GM19025 (cell line): ENCODE measurements at regions not wholly inside any gene's neighbourhood (a gene's known extent, or its start where the extent isn't known, plus 50 kb on each side); places are given as distances from the start of the nearest gene placed in this dataset.

ENCODE experiments used
- ATAC-seq: cut with Tn5 transposase; IDR thresholded peaks from one replicate; pipeline ENCODE4 v1.9.1; 2021; ENCODE audit warnings: mild to moderate bottlenecking, low read depth, moderate library complexity; ENCODE audit not compliant: unreplicated experiment

DNA sequence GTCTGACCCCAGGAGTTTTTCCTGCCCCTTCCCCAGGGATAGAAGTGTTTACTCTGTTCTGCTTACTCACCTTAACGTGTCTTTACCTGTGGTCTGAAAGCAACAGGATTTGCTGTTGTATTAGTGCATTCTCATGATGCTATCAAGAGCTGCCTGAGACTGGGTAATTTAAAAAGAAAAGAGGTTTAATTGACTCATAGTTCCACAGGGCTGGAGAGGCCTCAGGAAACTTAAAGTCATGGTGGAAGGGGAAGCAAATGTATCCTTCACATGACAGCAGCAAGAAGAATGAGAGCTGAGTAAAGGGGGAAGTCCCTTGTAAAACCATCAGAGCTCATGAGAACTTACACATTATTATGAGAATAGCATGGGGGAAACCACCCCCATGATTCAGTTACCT is 240.4 kb downstream of the SNAPC1 start:
- no peak for ATAC-seq

- no peak for ATAC-seq
Observed at GRCh38 chr14:62003701-62004100, 241.5 kb downstream of the SNAPC1 start.

GRCh38 chr14:62006116-62006731 is 244.0 kb downstream of the SNAPC1 start:
- ATAC-seq = no peak

- no peak for ATAC-seq
Observed at GRCh38 chr14:62015243-62015642, 253.0 kb downstream of the SNAPC1 start.

GRCh38 chr14:62015945-62016344 is 253.7 kb downstream of the SNAPC1 start:
- ATAC-seq = no peak

DNA sequence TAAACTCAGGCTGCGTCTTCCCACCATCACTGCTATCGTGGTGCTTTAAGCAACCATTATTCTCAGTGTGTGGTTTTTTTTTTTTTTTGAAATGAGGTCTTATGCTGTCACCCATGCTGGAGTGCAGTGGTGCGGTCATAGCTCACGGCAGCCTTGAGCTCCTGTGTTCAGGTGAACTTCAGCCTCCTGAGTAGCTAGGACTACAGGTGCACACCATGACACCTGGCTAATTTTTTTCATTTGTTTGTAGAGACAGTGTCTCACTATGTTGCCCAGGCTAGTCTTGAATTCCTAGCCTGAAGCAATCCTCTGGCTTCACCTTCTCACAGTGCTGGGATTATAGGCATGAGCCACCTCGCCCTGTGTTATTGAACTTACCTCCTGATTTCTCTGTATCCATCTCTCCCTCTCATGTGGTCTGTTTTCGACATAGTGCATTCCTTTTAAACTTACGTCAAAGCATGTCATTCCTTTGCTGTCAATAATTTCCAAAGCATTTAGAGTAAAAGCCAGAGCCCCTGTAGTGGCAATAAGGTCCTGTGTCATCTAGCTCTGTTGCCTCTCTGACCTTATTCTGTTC is 255.5 kb downstream of the SNAPC1 start:
- no peak for ATAC-seq

GRCh38 chr14:62018606-62019005 is 256.4 kb downstream of the SNAPC1 start:
- ATAC-seq = no peak

GRCh38 chr14:62027958-62028357 is 265.7 kb downstream of the SNAPC1 start:
- ATAC-seq = no peak

DNA sequence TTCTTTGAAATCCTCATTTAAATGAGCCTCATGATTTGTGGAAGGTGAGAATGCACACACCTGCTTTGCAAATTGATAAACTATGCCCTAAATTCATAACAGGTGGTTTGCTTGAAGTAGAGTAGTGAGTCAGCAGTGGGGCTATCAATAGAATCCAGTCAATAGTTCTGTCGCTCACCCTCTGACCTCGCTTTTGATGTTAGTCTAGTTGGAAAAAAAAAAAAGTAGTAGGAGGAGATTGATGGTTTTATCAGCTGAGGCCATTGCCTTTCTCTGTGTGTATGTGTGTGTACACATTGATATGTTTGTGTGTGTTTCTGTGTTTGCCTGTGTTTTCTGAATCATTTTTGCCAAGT is 267.3 kb downstream of the SNAPC1 start:
- no peak for ATAC-seq

DNA sequence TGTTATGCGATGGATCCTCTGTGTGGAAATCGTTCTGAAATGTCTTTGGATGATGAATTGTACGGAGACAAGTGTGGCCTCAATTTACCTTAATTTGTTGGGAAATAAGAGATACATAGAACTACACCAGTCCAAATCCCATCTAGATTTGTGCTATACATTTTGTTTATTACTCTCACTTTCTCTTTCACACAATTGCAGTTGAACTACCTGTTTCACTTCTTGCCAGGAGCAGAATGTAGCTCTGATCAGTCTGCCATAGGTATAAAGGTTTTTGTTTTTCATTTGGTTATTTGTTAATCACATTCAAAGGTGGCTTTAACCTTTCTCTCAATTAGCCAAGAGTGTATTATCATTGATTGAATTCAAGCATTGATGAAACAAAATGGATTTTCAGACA is 268.2 kb downstream of the SNAPC1 start:
- ATAC-seq = no peak

DNA sequence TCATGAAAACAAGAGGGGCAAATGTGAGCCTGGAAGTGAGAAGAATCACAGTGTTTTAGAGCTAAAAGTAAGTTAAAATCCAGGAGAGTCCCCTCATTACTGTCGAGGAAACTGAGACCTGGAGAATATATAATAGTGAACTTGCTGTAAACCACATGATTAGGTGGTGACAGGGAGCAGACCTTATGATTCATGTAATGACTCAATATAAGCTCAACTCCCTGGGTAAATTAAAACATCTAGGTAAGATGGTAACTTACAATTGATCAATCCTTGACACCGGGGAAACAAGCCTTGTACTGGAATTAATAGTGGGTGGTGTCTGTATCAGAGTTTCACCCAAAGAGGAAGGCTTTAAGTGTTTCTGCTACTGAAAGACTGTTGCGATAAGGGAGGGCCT is 269.3 kb downstream of the SNAPC1 start:
- ATAC-seq = no peak

GRCh38 chr14:62053188-62053587 is 291.0 kb downstream of the SNAPC1 start:
- ATAC-seq = peak; percentile 96

DNA sequence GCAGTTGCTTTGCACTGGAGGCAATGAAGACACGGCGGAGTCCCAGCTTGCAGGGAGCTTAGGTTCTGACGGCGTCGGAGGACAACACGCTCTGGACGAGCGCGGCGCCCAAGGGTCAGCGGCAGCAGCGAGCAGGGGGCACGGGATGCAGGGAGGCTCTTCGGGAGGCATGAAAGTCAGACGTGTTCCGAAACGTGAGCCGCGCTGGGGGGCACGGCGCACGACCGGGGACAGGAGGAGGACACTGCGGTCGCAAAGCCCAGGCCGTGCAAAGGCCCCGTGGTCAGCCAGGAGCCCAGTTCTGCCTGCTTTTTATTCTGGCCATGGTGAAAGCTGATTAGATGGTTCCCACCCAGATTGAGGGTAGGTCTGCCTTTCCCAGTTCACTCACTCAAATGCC is 294.6 kb downstream of the SNAPC1 start:
- no peak for ATAC-seq

DNA sequence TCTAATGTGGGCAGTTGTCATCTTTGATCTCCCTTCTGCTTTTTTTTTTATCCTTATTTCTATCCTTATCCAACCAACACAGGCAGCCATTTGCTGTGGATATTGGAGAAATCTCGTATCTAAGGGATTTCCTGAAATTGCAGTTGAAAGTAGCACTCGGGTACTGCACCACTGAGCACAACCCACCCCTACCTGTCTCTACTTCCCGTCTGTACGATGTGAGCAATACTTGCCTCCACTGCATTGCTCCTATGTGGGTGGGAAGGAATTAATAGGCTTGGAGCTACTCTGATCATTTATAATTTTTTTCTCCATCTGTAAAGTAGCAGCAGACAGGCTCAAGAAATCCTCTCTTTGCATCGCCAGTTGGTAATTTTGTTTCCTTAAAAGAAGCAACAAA is 300.4 kb downstream of the SNAPC1 start:
- no peak for ATAC-seq

- ATAC-seq = no peak
Observed at GRCh38 chr14:62064751-62065323, 302.6 kb downstream of the SNAPC1 start.

DNA sequence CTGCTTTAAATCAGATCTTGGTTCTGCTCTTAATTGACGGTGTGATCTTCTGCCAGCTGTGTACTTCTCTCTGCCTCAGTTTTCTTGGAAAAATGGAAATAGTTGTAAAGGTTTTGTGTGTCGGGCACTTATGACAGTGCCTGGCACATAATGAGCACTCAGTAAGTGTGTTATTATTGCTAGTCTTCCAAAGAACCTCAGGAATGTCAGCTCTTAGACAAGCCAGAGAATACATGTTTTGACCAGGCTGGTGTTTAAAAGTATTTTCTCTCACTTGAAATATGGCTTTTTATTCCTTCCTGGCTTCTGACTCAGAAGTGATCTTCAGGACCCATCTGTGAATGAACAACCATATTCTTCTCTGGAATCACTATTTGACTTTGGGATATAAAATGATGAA is 304.1 kb downstream of the SNAPC1 start:
- ATAC-seq = no peak

- ATAC-seq = no peak
Observed at GRCh38 chr14:62071039-62071438, 308.8 kb downstream of the SNAPC1 start.

DNA sequence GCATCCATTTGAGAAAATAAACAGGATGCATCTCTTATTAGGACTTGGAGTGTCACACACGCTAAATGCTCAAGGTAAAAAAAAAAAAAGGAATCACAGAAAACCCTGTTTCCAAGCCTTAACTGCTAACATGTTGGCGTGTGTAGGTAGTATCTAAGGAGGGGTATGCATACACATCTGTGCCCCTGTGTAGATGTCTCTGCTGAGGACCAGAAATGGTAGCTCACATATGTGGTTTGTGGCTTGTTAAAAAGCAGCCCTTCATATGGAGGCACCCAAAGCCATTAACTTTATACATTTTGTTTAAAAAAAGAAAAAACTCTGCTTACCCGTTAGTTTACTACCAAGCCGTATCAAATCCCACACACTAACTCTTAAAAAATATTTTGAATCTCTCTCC is 314.1 kb downstream of the SNAPC1 start:
- ATAC-seq = no peak

DNA sequence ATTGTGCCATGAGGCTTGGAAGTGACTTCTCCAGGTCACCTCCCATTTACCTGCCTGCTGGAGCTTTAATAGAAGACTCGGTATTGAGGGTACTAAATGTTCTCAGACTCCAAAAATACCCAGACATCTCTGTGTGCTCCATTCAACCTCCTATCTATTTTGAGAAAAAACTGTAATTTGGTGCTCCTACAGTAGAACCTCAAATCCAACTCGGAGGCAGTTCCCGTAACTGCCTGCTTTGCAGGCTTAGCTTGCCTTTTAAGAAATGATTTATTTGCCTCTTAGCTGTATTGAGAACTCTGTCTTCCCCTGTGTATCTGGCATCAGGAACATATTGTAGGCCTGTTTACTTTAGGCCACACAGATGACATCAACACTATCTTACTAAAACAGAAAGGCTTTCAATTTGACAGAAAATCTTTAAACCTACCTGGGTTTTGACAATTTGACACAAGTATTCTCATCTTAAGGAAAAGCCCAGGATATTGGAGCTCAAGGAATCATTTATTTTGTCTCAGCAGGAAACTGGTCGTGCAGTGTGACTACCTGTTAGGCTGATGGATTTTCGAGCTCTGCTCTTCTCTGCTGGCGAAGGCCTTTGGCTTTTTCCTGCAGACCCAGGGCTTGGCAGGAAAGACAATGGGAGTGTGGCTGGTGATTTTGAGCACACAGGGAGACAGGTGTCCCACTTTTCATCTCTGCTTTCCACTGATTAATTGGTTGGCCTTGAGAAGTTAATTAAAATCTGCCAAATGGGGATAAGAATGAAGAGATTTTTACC is 314.8 kb downstream of the SNAPC1 start:
- ATAC-seq = no peak

DNA sequence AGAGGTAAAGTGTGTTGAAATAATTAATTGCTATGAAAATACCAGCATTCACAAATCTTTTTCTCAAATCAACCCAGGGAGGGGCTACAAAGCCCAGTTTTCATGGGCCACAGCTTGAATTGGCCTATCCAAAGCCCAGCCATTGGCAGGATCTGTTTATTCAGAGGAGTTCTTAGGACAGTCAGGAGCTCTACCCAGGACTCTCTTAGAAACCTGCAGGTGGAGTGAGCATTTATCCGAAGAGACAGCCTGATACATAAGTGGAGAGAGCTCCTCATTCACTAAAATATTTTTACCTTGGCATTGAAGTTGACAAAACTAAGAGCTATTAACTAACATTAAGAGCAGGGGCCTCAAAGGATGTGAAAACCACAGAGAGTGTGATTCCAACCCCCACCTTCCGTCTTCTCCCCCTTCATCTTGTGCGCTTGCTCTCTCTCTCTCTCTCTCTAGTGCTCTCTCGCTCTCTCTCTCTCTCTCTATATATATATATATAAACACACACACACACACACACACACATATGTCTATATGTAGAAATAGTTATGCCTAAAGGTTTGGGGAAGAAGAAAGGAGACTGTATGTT is 315.5 kb downstream of the SNAPC1 start:
- no peak for ATAC-seq

- no peak for ATAC-seq
Observed at GRCh38 chr14:62079038-62079437, 316.8 kb downstream of the SNAPC1 start.
